Erythroblast (primary cell): ENCODE measurements at regions not wholly inside any gene's neighbourhood (a gene's known extent, or its start where the extent isn't known, plus 50 kb on each side); places are given as distances from the start of the nearest gene placed in this dataset.

Experiments
- GATA1 ChIP-seq: IDR thresholded peaks from 2 replicates; pipeline ENCODE4 v1.6.1; 2011; ENCODE audit warnings: low read depth, mild to moderate bottlenecking, control low read depth, low read length, moderate library complexity
- POLR2A ChIP-seq: IDR thresholded peaks from 2 replicates; pipeline ENCODE4 v1.6.1; 2011; ENCODE audit warnings: mild to moderate bottlenecking, low read length

DNA sequence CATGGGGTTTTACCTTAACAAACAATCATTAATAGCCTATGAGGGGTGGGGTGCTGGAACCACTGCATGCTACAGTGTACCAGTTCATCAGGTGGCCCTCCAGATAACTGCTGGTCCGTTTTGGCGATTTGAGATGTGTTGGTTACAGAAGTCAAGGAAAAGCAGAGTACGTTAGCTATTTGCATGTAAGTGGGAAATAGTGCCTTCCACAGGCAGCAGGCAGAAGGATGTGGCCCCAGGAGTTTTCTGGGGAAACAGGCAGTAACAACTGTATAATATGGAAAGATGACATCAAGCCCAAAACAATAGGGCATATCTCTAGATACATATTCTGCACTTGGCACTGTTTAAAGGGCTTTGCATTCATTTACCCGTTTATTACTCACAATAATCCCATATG lies 245.7 kb downstream of the COL4A1 start:
- TF ChIP-seq POLR2A (no peak), GATA1 (no peak)
